HG03196 (cell line): ENCODE measurements at regions not wholly inside any gene's neighbourhood (a gene's known extent, or its start where the extent isn't known, plus 50 kb on each side); places are given as distances from the start of the nearest gene placed in this dataset.

Source experiments
- ATAC-seq: cut with Tn5 transposase; IDR thresholded peaks from one replicate; pipeline ENCODE4 v1.9.1; 2021; ENCODE audit not compliant: unreplicated experiment

DNA sequence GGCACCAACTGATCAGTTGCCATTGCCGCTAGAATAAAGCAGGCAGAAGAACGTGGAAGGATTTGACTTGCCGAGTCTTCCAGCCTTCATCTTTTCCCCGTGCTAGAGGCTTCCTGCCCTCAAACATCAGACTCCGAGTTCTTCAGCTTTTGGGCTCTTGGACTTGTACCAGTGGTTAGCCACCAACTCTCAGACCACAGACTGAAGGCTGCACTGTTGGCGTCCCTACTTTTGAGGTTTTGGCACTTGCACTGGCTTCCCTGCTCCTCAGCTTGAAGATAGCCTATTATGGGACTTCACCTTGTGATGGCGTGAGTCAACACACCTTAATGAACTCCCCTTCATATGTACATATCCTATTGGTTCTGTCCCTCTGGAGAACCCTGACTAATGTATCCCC is 57.3 kb upstream of the KCND2 start:
- ATAC-seq = no peak

DNA sequence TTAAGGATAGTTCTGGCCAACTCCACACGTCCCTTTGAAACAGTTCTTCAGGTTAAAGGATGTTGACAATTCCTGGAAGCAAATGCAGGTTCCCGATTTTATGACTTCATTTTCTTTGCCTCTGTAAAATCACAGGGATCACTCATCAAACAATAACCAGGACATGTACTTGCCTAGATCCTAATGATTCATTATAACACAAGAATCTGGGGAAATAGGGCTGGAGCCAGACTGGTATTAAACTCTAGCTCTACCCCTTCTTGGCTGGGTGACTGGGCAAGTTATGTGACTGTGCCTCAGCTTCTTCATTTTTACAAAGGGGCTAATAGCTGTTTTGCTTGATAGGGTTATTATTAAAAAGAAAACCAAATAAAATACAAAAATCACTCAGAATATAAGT is 56.0 kb upstream of the KCND2 start:
- ATAC-seq = no peak

DNA sequence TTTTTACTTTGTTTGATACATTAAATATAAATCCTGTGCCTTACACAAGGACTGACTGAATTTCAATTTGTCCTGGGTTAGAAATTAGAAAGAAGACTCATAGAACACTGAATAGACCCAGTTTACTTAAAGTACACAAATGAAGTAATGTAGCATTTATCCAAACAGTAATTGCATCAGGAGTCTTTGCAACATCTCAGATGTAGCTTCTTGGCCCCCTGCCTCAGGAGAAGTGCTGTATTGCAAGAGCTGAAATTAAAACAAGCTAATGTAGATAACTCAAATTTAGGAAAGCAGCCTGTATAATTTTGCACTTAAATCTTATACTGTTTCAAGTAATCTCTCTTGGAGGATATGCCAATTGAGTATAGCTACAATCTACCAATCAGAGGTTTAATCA is 54.3 kb upstream of the KCND2 start:
- no peak for ATAC-seq

DNA sequence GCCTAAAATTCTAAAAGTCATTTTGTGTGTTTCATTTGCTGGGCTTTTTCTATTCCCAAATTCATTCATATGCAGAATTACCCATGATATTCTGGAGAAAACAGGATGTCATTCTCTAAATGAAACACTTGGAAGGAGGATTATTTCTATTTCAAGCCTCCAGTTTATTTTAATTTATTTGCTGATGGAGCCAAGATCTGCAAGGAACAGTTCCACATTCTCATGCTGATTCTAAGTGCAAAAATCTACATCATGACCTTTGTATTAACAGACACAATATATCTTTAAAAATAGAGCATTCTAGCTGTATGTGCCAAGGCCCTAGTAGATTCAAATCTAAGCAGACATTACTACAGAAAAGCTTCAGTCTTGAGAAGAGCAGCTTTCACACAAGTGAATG is 51.3 kb upstream of the KCND2 start:
- no peak for ATAC-seq
